ENCODE measurements at regions not wholly inside any gene's neighbourhood (a gene's known extent, or its start where the extent isn't known, plus 50 kb on each side); places are given as distances from the start of the nearest gene placed in this dataset.

DNA sequence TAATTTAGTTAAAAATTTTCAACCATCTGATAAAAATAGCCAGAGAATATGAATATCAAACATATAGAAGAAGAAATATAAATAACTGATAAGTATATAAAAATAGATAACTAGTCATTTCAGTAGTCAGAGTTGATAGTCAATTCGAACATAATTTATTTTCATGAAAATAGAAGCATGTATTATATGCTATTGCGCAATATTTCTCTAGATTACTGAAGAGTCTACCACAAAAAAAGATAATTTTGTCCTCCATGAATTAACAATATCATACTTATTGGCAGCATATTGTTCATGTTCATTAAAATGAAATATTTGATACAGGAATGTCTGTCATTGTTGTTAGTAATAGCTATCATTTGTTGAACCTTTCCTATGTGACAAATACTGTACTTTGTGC lies 376.2 kb upstream of the TOM1L1 start:
- TF ChIP-seq, protein P1, sequence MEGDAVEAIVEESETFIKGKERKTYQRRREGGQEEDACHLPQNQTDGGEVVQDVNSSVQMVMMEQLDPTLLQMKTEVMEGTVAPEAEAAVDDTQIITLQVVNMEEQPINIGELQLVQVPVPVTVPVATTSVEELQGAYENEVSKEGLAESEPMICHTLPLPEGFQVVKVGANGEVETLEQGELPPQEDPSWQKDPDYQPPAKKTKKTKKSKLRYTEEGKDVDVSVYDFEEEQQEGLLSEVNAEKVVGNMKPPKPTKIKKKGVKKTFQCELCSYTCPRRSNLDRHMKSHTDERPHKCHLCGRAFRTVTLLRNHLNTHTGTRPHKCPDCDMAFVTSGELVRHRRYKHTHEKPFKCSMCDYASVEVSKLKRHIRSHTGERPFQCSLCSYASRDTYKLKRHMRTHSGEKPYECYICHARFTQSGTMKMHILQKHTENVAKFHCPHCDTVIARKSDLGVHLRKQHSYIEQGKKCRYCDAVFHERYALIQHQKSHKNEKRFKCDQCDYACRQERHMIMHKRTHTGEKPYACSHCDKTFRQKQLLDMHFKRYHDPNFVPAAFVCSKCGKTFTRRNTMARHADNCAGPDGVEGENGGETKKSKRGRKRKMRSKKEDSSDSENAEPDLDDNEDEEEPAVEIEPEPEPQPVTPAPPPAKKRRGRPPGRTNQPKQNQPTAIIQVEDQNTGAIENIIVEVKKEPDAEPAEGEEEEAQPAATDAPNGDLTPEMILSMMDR (conservative IDR thresholded peaks at IDR 0.05; ENCODE audit: low read length) = no peak
- TF ChIP-seq EZH2phosphoT487 (IDR thresholded peaks at IDR 0.05; ENCODE audit: borderline replicate concordance) = no peak

All from Loucy (cell line).